DMS114 treated with DMSO at 0.1 percent for 48 hours (cell line): ENCODE measurements at regions not wholly inside any gene's neighbourhood (a gene's known extent, or its start where the extent isn't known, plus 50 kb on each side); places are given as distances from the start of the nearest gene placed in this dataset.
"Not testable (repeated sequence)": the region's sequence is repeated elsewhere in the genome, so short reads cannot be mapped to it uniquely, and the experiment has no call there.

Experiments
- DNase-seq: peaks from one replicate; lab custom pipeline; 2025; ENCODE audit not compliant: unreplicated experiment; lab: John Stamatoyannopoulos, UW

DNA sequence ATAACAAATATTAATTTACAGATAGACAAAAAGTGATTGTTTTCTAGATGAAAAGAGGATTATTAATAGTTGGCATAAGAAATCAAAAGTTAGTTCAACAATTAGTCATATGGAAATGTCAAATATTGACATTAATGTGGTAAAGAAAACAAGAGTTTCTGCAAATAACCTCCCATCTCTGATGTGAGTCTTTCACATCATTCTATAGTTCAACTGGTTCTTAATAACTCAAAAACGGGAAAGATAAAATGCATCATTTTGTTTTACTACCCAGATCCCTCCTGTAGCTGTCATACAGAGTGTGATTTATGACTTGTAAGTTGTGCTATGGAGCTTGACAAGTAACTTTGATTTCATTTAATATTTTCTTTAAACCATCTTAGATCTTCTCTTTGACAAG lies 594.8 kb downstream of the ZWINT start:
- no peak for DNase-seq

DNA sequence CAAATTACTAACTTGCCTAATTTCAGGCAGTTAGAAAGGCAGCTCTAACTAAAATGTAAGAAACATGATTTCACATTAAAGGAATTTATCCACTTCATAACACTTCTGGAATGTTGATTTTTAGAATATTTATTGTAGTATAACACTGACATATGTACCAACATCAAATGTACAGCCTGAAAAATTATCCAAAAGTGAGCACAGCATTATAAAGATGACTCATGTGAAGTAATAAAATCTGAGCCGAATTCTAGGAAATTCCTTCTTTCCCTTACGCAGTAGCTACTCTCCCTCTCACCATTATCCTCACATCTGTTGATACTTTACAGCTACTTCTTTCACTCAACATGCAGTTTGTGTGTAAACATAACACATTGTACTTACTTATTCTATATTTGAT lies 610.6 kb downstream of the ZWINT start:
- no peak for DNase-seq

DNA sequence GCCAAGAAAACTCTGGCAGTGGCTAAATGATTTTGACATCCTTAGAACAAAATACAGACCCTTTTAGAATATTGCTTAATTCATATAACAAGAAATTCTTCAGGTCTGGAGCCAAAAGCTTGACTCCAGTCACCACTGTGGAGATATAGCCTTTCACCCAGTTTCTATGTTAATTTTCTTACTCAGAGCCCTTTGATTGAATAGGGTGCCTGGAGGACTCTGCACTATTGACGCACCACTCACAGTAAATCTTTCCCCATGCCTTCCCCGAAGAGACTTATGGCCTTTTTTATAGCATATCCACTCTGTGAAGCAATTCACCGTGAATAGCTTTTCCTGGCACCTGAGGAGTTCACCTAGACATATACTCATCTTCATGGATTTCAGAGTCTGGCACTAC lies 613.8 kb downstream of the ZWINT start:
- DNase-seq = no peak

DNA sequence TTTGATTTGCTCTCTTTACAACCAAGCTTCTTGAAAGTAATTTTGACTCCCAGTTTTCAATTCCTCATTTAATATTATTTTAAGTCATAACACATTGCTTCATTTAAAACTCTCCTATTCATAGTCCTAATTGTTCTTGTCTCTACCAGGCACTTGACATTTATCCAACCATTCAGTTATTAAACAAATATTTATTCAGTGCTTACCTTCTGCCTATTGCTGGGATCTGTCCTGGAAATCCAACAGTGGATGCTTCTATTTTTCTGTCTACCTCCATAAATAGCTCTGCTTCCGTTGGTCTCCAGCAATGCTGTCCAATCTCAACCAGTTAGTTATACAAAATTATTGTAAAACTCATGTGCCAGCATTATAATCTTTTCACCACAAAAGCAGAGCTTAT lies 615.1 kb downstream of the ZWINT start:
- no peak for DNase-seq

DNA sequence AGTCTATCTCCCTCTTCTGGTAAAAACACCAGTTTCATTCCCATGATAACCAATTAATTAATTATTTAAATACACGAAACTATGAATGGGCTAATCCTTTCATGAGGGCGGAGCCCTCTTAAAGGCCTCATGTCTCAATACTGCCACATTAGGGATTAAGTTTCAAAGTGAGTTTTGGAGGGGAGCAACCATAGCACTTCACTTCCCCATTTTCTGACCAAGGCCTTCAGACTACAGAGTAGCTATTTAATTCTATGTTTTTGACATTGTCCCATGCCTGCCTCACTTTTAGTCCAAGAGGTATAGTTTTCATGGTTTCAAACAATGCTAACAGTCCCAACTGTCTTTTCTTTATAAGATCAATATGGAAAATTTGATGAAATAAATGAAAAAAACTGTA lies 618.6 kb downstream of the ZWINT start:
- DNase-seq = no peak

DNA sequence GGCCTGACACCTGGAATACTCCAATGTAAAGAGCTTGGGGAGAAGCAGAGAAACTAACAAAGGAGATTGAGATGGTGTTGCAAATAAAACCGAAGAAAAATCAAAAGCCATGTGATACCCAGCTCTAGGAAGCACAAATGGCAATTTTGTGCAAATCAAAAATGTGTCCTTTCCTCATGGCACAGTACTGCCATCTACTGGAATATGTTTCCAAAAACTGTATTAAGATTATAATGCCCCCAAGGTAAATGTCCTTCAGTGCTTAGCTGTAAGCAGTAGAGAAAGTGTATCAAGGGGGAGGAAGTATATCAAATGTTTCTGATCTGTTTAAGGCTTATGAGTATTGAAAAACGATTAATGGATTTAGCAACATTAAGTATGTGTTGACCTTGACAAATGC lies 620.3 kb downstream of the ZWINT start:
- not testable (repeated sequence) for DNase-seq

DNA sequence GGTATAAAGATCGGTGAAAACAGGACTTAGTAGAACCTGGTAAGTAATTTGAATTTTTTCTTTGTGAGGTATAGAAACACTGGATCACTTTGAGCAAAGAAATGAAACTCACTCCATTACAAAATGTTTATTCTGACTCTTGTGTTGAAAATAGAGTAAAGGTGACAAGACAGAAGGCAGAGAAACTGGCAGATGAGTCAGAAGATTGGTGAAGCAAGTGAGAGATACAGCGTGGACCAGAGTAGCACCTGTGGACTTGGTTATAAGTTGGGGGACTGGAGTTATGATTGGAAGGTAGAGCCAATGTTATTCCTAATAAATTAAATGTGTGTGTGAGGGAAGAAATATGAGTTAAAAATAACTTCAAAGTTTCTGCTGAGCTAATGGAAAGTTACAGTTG lies 620.9 kb downstream of the ZWINT start:
- no peak for DNase-seq

DNA sequence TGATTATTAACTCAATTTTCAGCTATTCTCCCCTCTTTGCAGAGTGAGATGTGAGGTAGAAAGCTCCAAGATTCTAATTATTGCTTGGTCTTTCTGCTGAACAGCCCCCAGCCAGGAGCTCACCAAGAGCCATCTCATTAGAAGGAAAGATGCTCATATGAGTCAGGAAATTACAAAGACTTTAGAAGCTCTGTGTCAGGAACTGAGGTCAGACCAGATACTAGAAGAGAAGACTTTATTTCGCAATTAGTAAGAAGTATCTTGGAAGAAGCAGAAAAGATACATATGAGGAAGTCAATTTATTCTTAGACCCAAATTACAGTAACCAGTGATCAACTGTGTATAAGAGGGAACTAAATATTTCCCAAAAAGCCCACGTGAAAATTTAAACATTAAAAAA lies 626.9 kb downstream of the ZWINT start:
- no peak for DNase-seq

DNA sequence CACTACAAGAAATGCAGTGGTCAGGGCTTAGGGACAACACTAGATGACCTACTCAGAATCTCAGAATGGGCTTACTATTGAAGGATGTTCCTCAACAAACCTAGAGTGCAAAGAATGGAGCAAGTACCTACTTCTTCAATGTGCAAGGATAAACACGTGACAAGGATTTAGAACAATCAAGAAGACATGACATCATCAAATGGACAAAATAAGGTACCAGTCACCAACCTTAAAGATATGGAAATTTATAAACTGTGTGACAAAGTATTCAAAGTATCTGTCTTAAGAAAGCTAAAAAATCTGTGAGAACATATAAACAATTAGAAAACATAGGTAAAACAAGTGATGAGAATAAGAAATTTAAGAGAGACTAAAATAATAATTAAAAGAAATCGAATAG lies 656.1 kb downstream of the ZWINT start:
- no peak for DNase-seq

DNA sequence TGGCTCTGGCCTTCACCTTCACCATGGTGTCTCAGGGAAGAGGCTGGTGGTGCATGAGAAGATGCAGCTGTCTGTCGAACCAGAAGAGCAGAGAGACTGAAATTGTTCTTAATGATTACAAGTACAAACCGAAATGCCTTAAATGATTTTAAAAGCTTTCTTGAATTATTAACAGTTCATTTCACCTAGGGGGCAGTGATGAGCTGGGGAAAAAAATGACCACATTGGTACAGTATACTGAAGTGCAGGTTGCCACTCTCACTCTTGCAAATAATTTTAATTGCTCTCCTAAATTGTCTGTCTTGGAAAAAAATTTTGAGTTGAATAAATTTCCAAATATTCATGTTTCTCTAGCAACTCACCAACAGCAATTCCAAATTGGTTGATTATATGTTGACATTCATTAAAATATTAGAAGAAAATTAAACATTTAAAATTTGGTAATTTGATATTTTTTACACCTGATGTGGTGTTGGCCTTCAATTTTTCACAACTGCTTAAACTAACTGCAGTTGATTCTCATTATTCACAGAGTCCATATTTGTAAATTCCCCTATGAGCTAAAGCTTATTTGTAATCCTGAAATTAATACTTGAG lies 692.6 kb downstream of the ZWINT start:
- DNase-seq = no peak

DNA sequence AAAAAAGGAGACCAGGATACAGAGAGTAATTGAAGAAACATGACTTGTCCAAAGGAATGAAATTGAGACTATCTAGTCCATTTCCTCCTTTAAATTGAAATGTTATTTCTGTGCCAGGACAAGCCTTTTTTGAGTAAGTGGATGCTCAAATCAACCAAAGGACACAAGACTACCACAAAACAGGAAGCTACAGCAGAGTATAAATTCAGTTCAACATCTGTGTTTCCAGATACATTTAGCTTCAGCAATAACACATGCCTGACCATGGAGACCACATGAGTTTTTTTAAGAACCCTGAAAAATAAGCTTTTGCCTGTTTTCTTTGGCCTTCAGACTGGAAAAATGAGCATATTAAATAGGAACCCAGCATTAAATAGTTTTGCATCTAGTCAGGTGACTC lies 707.5 kb downstream of the ZWINT start:
- no peak for DNase-seq

DNA sequence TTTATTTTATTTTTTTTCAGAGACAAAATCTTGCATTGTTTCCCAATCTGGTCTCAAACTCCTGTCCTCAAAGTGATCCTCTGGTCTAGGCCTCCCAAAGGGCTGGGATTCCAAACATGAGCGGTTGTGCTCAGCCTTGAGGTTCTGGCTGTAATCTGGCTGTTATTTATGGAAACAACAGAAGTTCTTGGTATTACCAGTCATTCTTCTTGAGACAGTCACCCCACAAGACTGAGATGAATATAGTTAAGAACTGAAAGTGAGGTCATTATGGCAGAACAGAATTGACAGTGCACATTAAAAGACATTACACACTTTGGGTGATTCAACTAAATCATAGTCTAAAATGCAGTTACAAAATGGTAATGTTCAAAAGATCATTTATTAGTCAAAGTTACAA lies 719.5 kb downstream of the ZWINT start:
- no peak for DNase-seq

DNA sequence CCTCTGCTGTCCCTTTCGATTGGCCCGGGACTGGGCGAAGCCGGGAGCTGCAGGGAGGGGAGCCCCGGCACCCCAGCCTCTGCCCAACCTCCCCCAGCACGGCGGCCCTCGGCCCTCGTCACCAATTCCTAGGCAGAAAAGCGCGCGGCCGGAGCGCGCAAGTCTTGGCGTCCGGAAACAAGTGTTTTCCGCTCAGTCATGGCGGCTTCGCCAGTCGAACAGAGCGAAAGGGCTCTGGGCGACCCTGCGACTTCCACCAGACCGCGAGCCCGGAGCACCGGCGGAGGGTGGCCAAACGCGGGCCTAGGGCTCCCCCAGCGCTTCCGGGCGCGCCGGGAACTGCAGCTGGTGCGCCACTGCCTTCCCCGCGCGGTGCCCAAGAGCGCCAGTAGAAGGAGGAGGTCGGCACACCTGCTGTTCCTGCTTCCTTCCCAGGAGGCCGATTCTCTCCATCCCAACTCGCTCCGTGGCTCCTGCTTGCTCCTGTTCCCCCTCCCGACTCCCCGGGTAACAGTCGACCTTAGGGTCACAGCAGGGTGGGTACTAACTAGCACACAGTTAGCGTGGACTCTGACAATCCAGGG lies 729.9 kb downstream of the ZWINT start:
- DNase-seq = no peak

DNA sequence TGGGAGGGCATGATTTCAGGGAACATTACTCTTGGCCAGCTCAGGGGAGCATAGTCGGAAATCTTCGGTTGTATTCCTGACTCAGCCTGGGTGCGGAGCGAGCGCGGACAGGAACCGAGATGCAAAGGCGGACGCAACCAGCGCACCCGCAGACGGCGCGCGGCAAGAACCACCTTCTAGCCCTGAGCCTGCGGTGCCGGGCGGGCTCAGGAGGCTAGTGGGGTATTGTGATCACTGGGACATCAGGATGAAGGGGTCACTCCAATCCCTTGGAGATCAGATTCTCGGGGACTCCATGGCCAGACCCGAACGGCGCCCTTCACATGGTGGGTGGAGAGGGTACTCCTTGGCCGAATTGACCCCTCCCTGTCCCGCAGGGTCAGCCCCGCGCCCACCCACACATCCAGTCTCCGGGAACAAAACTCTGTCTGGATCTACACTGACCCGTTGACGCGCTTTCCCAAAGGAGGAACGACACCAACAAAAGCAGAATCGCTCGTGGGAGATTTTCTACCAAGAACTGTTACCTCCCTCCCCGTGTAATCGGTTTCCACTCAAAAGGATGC lies 730.5 kb downstream of the ZWINT start:
- no peak for DNase-seq

DNA sequence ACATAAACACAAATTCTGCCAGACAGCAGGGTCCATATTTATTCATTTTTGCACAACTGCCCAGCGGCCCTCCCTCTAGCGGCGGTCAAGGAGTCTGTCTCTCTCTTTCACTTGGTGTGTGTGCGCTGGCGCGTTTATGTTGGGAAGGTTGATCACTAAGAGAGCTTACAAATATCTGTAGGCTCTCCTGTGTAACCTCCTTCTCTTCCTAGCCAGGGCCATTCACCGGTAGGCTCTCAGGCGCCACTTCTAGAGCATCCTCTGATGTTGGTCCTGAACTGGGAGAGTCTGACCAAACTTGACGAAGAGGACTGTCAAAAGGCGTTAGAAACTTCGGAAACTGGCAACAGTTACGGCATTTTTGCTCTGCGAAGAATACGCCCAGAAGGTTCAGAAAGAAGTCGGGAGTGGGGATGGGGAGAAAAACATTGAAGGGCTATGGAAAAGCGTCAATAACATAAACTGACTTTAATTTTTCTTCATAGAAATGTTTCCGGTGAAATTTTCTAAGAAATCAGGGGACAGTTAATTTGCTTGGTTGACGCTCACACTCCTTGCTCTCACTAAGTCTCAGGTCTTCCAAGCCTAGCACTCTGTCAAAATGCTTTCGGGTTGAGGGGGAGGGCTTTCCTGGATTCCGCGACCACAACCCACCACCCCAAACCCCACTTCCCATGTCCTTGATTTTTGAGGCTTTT lies 731.1 kb downstream of the ZWINT start:
- no peak for DNase-seq

DNA sequence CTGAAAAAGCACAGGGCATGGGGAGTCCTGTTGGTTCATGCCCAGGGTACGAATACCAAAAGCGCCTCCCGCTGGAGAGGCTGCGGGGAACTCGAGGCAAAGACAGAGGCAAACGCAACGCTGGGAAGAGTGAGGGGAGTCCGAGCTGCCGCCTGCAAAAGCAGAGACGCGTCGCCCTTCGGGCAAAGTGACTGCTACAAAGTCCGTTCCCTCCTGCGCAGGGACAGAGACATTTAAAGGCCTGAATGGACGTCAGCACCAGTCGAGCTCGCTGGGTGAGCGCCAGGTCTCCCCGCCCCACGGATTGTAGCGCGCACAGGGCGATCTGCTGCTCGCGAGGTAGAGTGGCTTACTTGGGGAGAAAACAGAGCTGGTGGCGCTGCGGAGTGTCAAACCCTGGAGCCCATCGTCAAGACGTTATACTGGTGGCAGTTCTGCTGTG lies 732.8 kb downstream of the ZWINT start:
- DNase-seq = no peak

DNA sequence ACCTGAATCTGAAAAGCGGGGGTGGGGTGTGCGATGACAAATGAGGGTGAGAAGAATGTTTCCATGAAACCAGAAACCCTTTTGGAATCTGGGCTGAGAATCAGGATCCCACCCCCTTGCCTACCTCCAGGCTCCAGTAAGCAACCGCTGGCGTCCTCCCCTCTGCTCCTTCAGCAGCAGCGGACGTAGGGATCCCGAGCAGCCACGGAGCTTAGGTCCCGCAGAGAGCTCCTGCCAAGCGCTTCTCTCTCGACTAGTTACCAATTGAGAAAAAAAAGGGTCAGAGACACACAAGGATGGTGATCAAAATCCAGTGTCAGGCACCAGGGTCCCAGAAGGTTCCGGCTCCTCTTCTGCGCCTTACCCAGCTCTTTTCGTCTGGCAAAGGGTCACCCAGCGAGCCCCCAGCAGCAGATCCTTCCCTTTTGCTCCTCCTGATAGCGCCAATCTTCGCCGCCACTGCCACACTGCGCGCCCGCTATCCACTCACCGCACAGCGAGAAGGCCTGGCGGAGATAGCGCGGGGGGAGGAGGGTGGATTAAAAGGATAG lies 733.5 kb downstream of the ZWINT start:
- no peak for DNase-seq

DNA sequence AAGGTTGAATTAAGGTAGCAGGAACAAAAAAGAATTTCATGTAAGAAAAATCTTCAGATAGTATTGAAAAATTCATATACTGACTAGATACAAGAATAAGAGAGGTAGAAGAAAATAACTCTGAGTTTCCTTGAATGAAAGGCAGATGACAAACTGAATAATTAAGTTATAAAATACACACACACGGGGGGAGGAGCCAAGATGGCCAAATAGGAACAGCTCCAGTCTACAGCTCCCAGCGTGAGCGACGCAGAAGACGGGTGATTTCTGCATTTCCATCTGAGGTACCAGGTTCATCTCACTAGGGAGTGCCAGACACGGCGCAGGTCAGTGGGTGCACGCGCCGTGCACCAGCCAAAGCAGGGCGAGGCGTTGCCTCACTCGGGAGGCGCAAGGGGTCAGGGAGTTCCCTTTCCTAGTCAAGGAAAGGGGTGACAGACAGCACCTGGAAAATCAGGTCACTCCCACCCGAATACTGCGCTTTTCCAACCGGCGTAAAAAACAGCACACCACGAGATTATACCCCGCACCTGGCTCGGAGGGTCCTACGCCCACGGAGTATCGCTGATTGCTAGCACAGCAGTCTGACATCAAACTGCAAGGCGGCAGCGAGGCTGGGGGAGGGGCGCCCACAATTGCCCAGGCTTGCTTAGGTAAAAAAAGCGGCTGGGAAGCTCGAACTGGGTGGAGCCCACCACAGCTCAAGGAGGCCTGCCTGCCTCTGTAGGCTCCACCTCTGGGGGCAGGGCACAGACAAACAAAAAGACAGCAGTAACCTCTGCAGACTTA lies 759.2 kb downstream of the ZWINT start:
- DNase-seq = not testable (repeated sequence)

DNA sequence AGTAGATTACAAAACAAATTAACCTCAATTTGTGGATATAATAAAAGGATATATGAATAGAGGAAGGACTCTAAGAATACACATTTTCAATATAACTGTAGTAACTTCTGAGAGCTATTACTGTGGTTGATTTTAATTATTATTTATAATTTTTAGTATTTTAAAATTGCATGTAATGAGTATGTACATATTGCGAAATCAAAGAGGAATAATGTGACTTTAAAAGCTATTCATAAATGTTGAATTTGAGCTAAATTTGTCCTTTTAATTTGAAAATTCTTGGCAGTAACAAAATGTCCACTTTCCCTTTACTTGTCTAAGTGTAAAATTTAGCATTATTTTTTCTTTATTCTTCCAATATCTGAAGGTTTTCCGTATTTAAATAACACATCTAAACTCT lies 750.6 kb upstream of the PCDH15 start:
- no peak for DNase-seq

DNA sequence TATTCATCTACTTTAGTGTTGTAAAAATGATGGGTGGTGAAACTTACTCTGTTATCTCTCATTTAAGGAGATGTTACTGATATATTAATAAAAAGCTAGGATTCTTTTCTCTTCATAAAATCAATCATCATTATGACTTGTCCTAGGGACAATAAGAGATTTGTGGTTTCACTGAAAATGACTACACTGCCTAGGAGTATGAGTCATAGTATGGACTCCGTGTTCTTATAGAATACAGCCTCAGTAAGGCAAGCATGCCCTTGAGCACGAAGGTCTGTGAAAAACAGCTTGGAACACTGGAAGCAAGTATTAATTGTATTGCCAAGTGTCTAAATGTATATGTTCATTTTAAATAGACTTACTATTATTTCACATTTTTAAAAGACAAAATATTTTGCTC lies 749.2 kb upstream of the PCDH15 start:
- DNase-seq = no peak

DNA sequence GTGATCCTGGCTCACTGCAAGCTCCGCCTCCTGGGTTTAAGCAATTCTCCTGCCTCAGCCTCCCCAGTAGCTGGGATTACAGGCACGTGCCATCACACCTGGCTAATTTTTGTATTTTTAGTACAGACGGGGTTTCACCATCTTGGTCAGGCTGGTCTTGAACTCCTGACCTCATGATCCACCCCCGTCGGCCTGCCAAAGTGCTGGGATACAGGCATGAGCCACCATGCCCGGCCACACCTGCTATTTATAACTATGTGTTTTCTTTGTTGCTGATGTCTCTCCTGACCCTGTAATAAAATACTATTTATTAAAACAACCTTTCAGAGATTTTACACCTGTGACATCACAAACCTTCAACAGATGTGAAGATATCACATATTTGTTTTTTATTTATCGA lies 736.5 kb upstream of the PCDH15 start:
- not testable (repeated sequence) for DNase-seq
